Anterior cingulate cortex (tissue), 58 donors: ENCODE measurements at regions not wholly inside any gene's neighbourhood (a gene's known extent, or its start where the extent isn't known, plus 50 kb on each side); places are given as distances from the start of the nearest gene placed in this dataset.
"Not testable (repeated sequence)": the region's sequence is repeated elsewhere in the genome, so short reads cannot be mapped to it uniquely, and the experiment has no call there.

Source experiments
- DNase-seq, 58 donors: peaks; one replicate each; lab custom pipeline; 2025; lab: John Stamatoyannopoulos, UW

GRCh38 chr6:97778290-97779038 lies 495.4 kb upstream of the MMS22L start:
- DNase-seq: no peak

GRCh38 chr6:97779039-97779766 lies 496.2 kb upstream of the MMS22L start:
- not testable (repeated sequence) for DNase-seq

- DNase-seq: no peak
These were observed 508.0 kb upstream of the MMS22L start for GRCh38 chr6:97790926-97791590.

GRCh38 chr6:97805596-97805995 lies 522.6 kb upstream of the MMS22L start:
- no peak for DNase-seq

- DNase-seq: no peak
These were observed 529.9 kb upstream of the MMS22L start for GRCh38 chr6:97812940-97813339.

- peak in 21 of 58 donors; percentile 0 to 30 (median 12) for DNase-seq
These were observed 531.0 kb upstream of the MMS22L start for GRCh38 chr6:97813889-97814567.

GRCh38 chr6:97815301-97815812 lies 532.3 kb upstream of the MMS22L start:
- no peak for DNase-seq

- DNase-seq: no peak
These were observed 533.5 kb upstream of the MMS22L start for GRCh38 chr6:97816526-97816925.

- DNase-seq: peak in 31 of 58 donors; percentile 0 to 76 (median 16)
These were observed 536.7 kb upstream of the MMS22L start for GRCh38 chr6:97819710-97820109.

GRCh38 chr6:97820400-97820799 lies 537.4 kb upstream of the MMS22L start:
- no peak for DNase-seq

- DNase-seq: no peak
These were observed 539.6 kb upstream of the MMS22L start for GRCh38 chr6:97822632-97823031.

- DNase-seq: no peak
These were observed 558.7 kb upstream of the MMS22L start for GRCh38 chr6:97841763-97842162.

- no peak for DNase-seq
These were observed 559.5 kb upstream of the MMS22L start for GRCh38 chr6:97842521-97842920.

- DNase-seq: no peak
These were observed 566.4 kb upstream of the MMS22L start for GRCh38 chr6:97849390-97849789.

GRCh38 chr6:97850458-97851212 lies 567.6 kb upstream of the MMS22L start:
- DNase-seq: peak in 1 of 58 donors; percentile 0

GRCh38 chr6:97863697-97864096 lies 580.7 kb upstream of the MMS22L start:
- DNase-seq: no peak

- no peak for DNase-seq
These were observed 581.4 kb upstream of the MMS22L start for GRCh38 chr6:97864366-97864765.

GRCh38 chr6:97864826-97865225 lies 581.8 kb upstream of the MMS22L start:
- no peak for DNase-seq

- no peak for DNase-seq
These were observed 582.6 kb upstream of the MMS22L start for GRCh38 chr6:97865612-97866011.

- no peak for DNase-seq
These were observed 583.6 kb upstream of the MMS22L start for GRCh38 chr6:97866616-97867015.
